HEK293 (cell line): ENCODE measurements at regions not wholly inside any gene's neighbourhood (a gene's known extent, or its start where the extent isn't known, plus 50 kb on each side); places are given as distances from the start of the nearest gene placed in this dataset.

ENCODE experiments used
- CTCF ChIA-PET: fragments of 350-600 bp; formaldehyde crosslinking; extraction: SDS; loops from one replicate; lab custom pipeline; 2021; ENCODE audit warnings: antibody characterized with exemption; lab: Yijun Ruan, JAX
- POLR2A ChIA-PET: fragments of 300-600 bp; formaldehyde crosslinking; extraction: SDS; loops from one replicate; lab custom pipeline; 2020; ENCODE audit warnings: antibody characterized with exemption, inconsistent platforms; lab: Yijun Ruan, JAX
- H3K27ac ChIP-seq: fragments of 200-500 bp; sonication (Bioruptor generic); 2 replicates; pipeline ENCODE4 v1.5.1; 2014; ENCODE audit warnings: low read depth, low read length, control low read depth, inconsistent platforms; ENCODE audit errors: extremely low read depth
- H3K36me3 ChIP-seq, 2 experiments: fragments of 200-500 bp in 1 of 2; sonication (Bioruptor generic) in 1 of 2; 1 replicate in 1 of 2; 2 replicates in 1 of 2; pipeline ENCODE4 v1.5.1; 2014 to 2017; ENCODE audit warnings: inconsistent platforms in 2 of 2, low read length in 2 of 2; ENCODE audit not compliant: control insufficient read depth in 2 of 2, insufficient read depth in 1 of 2
- H3K4me1 ChIP-seq: fragments of 200-500 bp; sonication (Bioruptor generic); 2 replicates; pipeline ENCODE4 v1.5.1; 2014; ENCODE audit warnings: mild to moderate bottlenecking, low read length, inconsistent platforms; ENCODE audit not compliant: control insufficient read depth, insufficient read depth
- H3K4me3 ChIP-seq: 2 replicates; pipeline ENCODE4 v1.5.1; 2011; ENCODE audit warnings: low read depth, mild to moderate bottlenecking, control low read depth, low read length, moderate library complexity
- H3K9me3 ChIP-seq: fragments of 200-500 bp; sonication (Bioruptor generic); 2 replicates; pipeline ENCODE4 v1.5.1; 2014; ENCODE audit warnings: low read depth, low read length, inconsistent platforms; ENCODE audit not compliant: control insufficient read depth, insufficient read depth
- EGR2 ChIP-seq: fragments of 450-650 bp; formaldehyde crosslinking; IDR thresholded peaks from 2 replicates; pipeline ENCODE4 v1.5.1; 2016; ENCODE audit warnings: low read depth, missing biosample characterization, missing genetic modification characterization
- GLI4 ChIP-seq: fragments of 450-650 bp; formaldehyde crosslinking; IDR thresholded peaks from 2 replicates; pipeline ENCODE4 v1.5.1; 2016; ENCODE audit warnings: missing biosample characterization, missing genetic modification characterization
- SCRT1 ChIP-seq: fragments of 450-650 bp; formaldehyde crosslinking; IDR thresholded peaks from 2 replicates; pipeline ENCODE4 v1.5.1; 2016; ENCODE audit warnings: missing biosample characterization, missing genetic modification characterization, borderline replicate concordance
- SETDB1 ChIP-seq: IDR thresholded peaks from one replicate; pipeline ENCODE4 v1.6.1; 2017; ENCODE audit warnings: mild to moderate bottlenecking, low read length, moderate library complexity, mixed read lengths; ENCODE audit not compliant: insufficient read length
- SP2 ChIP-seq: fragments of 450-650 bp; formaldehyde crosslinking; IDR thresholded peaks from 2 replicates; pipeline ENCODE4 v1.5.1; 2016; ENCODE audit warnings: missing biosample characterization, missing genetic modification characterization
- ZBTB17 ChIP-seq: fragments of 450-650 bp; formaldehyde crosslinking; IDR thresholded peaks from 2 replicates; pipeline ENCODE4 v1.5.1; 2016; ENCODE audit warnings: missing biosample characterization, missing genetic modification characterization
- ZBTB20 ChIP-seq: fragments of 450-650 bp; formaldehyde crosslinking; IDR thresholded peaks from 2 replicates; pipeline ENCODE4 v1.5.1; 2016; ENCODE audit warnings: missing biosample characterization, missing genetic modification characterization
- ZBTB48 ChIP-seq: fragments of 450-650 bp; formaldehyde crosslinking; IDR thresholded peaks from 2 replicates; pipeline ENCODE4 v1.5.1; 2016; ENCODE audit warnings: missing biosample characterization, missing genetic modification characterization
- ZBTB8A ChIP-seq: fragments of 450-650 bp; formaldehyde crosslinking; IDR thresholded peaks from 2 replicates; pipeline ENCODE4 v1.5.1; 2016; ENCODE audit warnings: missing biosample characterization, missing genetic modification characterization
- ZEB2 ChIP-seq: fragments of 450-650 bp; formaldehyde crosslinking; IDR thresholded peaks from 2 replicates; pipeline ENCODE4 v1.5.1; 2016; ENCODE audit warnings: missing biosample characterization, missing genetic modification characterization
- ZIC2 ChIP-seq: fragments of 450-650 bp; formaldehyde crosslinking; IDR thresholded peaks from 2 replicates; pipeline ENCODE4 v1.5.1; 2016; ENCODE audit warnings: missing biosample characterization, missing genetic modification characterization
- ZNF138 ChIP-seq: fragments of 450-650 bp; formaldehyde crosslinking; IDR thresholded peaks from 2 replicates; pipeline ENCODE4 v1.5.1; 2016; ENCODE audit warnings: missing biosample characterization, missing genetic modification characterization, borderline replicate concordance
- ZNF140 ChIP-seq: fragments of 450-650 bp; formaldehyde crosslinking; IDR thresholded peaks from 2 replicates; pipeline ENCODE4 v1.5.1; 2016; ENCODE audit warnings: missing biosample characterization, missing genetic modification characterization
- ZNF24 ChIP-seq: fragments of 450-650 bp; formaldehyde crosslinking; IDR thresholded peaks from 2 replicates; pipeline ENCODE4 v1.5.1; 2016; ENCODE audit warnings: missing biosample characterization, missing genetic modification characterization
- ZNF248 ChIP-seq: fragments of 450-650 bp; formaldehyde crosslinking; IDR thresholded peaks from 2 replicates; pipeline ENCODE4 v1.5.1; 2017; ENCODE audit warnings: missing biosample characterization, missing genetic modification characterization
- ZNF274 ChIP-seq, 2 experiments: fragments of 200-500 bp in 1 of 2; fragments of 450-650 bp in 1 of 2; sonication (Bioruptor generic) in 1 of 2; formaldehyde crosslinking in 1 of 2; IDR thresholded peaks; 2 replicates each; pipeline versions ENCODE4 v1.5.1 to v1.6.1; 2014 to 2016; ENCODE audit warnings: borderline replicate concordance in 1 of 2, inconsistent platforms in 1 of 2, low read length in 1 of 2, missing biosample characterization in 1 of 2, missing genetic modification characterization in 1 of 2
- ZNF335 ChIP-seq: fragments of 450-650 bp; formaldehyde crosslinking; conservative IDR thresholded peaks from 2 replicates; pipeline ENCODE4 v1.5.1; 2016; ENCODE audit warnings: missing biosample characterization, missing genetic modification characterization
- ZNF433 ChIP-seq: fragments of 450-650 bp; formaldehyde crosslinking; IDR thresholded peaks from 2 replicates; pipeline ENCODE4 v1.5.1; 2016; ENCODE audit warnings: missing biosample characterization, missing genetic modification characterization, low read depth
- ZNF510 ChIP-seq: fragments of 450-650 bp; formaldehyde crosslinking; IDR thresholded peaks from 2 replicates; pipeline ENCODE4 v1.5.1; 2018; ENCODE audit warnings: mild to moderate bottlenecking, missing genetic modification characterization, missing biosample characterization; ENCODE audit not compliant: insufficient replicate concordance
- ZNF521 ChIP-seq: fragments of 450-650 bp; formaldehyde crosslinking; IDR thresholded peaks from 2 replicates; pipeline ENCODE4 v1.5.1; 2017; ENCODE audit warnings: missing biosample characterization, mild to moderate bottlenecking, missing genetic modification characterization
- ZNF660 ChIP-seq: fragments of 450-650 bp; IDR thresholded peaks from 2 replicates; pipeline ENCODE4 v1.5.1; 2018; ENCODE audit warnings: missing biosample characterization, mild to moderate bottlenecking, missing genetic modification characterization
- TF ChIP-seq, protein P1 (sequence below): fragments of 450-650 bp; formaldehyde crosslinking; IDR thresholded peaks from 2 replicates; pipeline ENCODE4 v1.5.1; 2016; ENCODE audit warnings: missing biosample characterization, missing genetic modification characterization
- TF ChIP-seq, protein P2 (sequence below): fragments of 450-650 bp; formaldehyde crosslinking; IDR thresholded peaks from 2 replicates; pipeline ENCODE4 v1.5.1; 2016; ENCODE audit warnings: missing biosample characterization, missing genetic modification characterization, low read depth
- TF ChIP-seq, protein P3 (sequence below): fragments of 450-650 bp; formaldehyde crosslinking; IDR thresholded peaks from 2 replicates; pipeline ENCODE4 v1.5.1; 2017; ENCODE audit warnings: missing biosample characterization, missing genetic modification characterization
- TF ChIP-seq, protein P4 (sequence below): fragments of 450-650 bp; formaldehyde crosslinking; optimal IDR thresholded peaks from 2 replicates; pipeline ENCODE3; 2016; ENCODE audit warnings: missing biosample characterization, mild to moderate bottlenecking, missing genetic modification characterization
- TF ChIP-seq, protein P5 (sequence below): fragments of 450-650 bp; formaldehyde crosslinking; IDR thresholded peaks from 2 replicates; pipeline ENCODE4 v1.5.1; 2016; ENCODE audit warnings: missing biosample characterization, missing genetic modification characterization

DNA sequence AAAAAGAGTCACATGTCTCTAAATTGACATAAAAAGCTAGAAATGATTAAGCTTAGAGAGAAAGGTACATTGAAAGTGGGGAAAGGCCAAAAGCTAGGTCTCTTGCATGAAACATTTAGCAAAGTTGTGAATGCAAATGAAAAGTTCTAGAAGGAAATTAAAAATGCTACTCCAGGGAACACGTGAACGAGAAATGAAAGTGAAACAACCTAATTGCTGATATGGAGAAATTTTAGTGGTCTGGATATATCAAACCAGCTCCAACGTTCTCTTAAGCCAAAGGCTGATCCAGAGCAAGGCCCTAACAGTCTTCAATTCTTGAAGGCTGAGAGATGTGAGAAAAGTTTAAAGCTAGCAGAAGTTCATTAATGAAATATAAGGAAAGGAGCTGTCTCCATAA, 419.8 kb downstream of the SLITRK6 start:
- Histone ChIP-seq H3K4me3 (no peak overlapping the region), H3K27ac (no peak overlapping the region), H3K4me1 (no peaks in the 10 kb centered on the region), H3K36me3 (no peaks in the 10 kb centered on the region), H3K9me3 (no peaks in the 10 kb centered on the region)
- ChIA-PET CTCF (no interaction called here), POLR2A (no interaction called here)
- TF ChIP-seq ZNF138 (tag by site-specific recombination), result no peak
- no peak for TF ChIP-seq ZNF140 (tag by site-specific recombination)
- TF ChIP-seq, protein P1, sequence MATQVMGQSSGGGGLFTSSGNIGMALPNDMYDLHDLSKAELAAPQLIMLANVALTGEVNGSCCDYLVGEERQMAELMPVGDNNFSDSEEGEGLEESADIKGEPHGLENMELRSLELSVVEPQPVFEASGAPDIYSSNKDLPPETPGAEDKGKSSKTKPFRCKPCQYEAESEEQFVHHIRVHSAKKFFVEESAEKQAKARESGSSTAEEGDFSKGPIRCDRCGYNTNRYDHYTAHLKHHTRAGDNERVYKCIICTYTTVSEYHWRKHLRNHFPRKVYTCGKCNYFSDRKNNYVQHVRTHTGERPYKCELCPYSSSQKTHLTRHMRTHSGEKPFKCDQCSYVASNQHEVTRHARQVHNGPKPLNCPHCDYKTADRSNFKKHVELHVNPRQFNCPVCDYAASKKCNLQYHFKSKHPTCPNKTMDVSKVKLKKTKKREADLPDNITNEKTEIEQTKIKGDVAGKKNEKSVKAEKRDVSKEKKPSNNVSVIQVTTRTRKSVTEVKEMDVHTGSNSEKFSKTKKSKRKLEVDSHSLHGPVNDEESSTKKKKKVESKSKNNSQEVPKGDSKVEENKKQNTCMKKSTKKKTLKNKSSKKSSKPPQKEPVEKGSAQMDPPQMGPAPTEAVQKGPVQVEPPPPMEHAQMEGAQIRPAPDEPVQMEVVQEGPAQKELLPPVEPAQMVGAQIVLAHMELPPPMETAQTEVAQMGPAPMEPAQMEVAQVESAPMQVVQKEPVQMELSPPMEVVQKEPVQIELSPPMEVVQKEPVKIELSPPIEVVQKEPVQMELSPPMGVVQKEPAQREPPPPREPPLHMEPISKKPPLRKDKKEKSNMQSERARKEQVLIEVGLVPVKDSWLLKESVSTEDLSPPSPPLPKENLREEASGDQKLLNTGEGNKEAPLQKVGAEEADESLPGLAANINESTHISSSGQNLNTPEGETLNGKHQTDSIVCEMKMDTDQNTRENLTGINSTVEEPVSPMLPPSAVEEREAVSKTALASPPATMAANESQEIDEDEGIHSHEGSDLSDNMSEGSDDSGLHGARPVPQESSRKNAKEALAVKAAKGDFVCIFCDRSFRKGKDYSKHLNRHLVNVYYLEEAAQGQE (tag by site-specific recombination), result no peak
- TF ChIP-seq ZNF433 (tag by site-specific recombination), result no peak
- no peak for TF ChIP-seq ZIC2 (tag by site-specific recombination)
- no peak for TF ChIP-seq ZNF274 (IDR thresholded peaks at IDR 0.05; ENCODE audit: low read length)
- TF ChIP-seq ZNF274 (tag by site-specific recombination; IDR thresholded peaks at IDR 0.05; ENCODE audit: borderline replicate concordance), result no peak
- no peak for TF ChIP-seq ZNF248 (tag by site-specific recombination)

DNA sequence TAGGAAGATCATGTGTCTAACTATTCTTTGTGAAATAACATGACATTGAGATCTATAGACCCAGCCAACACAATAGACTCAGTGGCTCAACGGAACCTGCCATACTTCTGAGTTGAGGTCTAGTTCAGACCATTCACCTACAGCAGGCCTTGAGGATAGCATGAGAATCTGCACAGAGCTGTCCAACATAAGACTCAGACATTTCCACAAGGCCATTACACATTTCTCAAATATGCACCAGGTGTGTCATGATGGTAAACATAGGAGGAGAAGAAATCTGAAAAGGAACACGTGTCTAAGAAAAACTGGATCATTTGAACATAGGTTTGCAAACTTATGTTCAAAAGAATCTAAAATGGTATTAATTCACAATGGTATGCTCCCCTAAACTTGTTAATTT, 421.4 kb downstream of the SLITRK6 start:
- Histone ChIP-seq H3K4me3 (no peak overlapping the region), H3K27ac (no peak overlapping the region), H3K4me1 (no peaks in the 10 kb centered on the region), H3K36me3 (no peaks in the 10 kb centered on the region), H3K9me3 (no peaks in the 10 kb centered on the region)
- TF ChIP-seq SCRT1, result no peak
- TF ChIP-seq ZBTB48 (tag by site-specific recombination), result no peak
- TF ChIP-seq, protein P2, sequence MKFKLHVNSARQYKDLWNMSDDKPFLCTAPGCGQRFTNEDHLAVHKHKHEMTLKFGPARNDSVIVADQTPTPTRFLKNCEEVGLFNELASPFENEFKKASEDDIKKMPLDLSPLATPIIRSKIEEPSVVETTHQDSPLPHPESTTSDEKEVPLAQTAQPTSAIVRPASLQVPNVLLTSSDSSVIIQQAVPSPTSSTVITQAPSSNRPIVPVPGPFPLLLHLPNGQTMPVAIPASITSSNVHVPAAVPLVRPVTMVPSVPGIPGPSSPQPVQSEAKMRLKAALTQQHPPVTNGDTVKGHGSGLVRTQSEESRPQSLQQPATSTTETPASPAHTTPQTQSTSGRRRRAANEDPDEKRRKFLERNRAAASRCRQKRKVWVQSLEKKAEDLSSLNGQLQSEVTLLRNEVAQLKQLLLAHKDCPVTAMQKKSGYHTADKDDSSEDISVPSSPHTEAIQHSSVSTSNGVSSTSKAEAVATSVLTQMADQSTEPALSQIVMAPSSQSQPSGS (tag by site-specific recombination), result no peak
- no peak for TF ChIP-seq EGR2 (tag by site-specific recombination)
- TF ChIP-seq ZNF335 (tag by site-specific recombination), result no peak
- no peak for TF ChIP-seq ZNF510 (tag by site-specific recombination)
- no peak for TF ChIP-seq SETDB1
- no peak for TF ChIP-seq ZBTB17
- no peak for TF ChIP-seq ZNF24 (tag by site-specific recombination)
- no peak for TF ChIP-seq GLI4 (tag by site-specific recombination)
- no peak for TF ChIP-seq ZNF521 (tag by site-specific recombination)
- TF ChIP-seq, protein P3, sequence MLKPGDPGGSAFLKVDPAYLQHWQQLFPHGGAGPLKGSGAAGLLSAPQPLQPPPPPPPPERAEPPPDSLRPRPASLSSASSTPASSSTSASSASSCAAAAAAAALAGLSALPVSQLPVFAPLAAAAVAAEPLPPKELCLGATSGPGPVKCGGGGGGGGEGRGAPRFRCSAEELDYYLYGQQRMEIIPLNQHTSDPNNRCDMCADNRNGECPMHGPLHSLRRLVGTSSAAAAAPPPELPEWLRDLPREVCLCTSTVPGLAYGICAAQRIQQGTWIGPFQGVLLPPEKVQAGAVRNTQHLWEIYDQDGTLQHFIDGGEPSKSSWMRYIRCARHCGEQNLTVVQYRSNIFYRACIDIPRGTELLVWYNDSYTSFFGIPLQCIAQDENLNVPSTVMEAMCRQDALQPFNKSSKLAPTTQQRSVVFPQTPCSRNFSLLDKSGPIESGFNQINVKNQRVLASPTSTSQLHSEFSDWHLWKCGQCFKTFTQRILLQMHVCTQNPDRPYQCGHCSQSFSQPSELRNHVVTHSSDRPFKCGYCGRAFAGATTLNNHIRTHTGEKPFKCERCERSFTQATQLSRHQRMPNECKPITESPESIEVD (tag by site-specific recombination), result no peak
- TF ChIP-seq, protein P4, sequence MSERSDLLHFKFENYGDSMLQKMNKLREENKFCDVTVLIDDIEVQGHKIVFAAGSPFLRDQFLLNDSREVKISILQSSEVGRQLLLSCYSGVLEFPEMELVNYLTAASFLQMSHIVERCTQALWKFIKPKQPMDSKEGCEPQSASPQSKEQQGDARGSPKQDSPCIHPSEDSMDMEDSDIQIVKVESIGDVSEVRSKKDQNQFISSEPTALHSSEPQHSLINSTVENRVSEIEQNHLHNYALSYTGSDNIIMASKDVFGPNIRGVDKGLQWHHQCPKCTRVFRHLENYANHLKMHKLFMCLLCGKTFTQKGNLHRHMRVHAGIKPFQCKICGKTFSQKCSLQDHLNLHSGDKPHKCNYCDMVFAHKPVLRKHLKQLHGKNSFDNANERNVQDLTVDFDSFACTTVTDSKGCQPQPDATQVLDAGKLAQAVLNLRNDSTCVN (tag by site-specific recombination), result no peak
- no peak for TF ChIP-seq ZBTB20 (tag by site-specific recombination)
- TF ChIP-seq, protein P5, sequence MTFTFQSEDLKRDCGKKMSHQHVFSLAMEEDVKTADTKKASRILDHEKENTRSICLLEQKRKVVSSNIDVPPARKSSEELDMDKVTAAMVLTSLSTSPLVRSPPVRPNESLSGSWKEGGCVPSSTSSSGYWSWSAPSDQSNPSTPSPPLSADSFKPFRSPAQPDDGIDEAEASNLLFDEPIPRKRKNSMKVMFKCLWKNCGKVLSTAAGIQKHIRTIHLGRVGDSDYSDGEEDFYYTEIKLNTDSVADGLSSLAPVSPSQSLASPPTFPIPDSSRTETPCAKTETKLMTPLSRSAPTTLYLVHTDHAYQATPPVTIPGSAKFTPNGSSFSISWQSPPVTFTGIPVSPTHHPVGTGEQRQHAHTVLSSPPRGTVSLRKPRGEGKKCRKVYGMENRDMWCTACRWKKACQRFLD (tag by site-specific recombination), result no peak
- TF ChIP-seq ZBTB8A, result no peak
- no peak for TF ChIP-seq ZEB2 (tag by site-specific recombination)
- no peak for TF ChIP-seq ZNF660 (tag by site-specific recombination)
- TF ChIP-seq SP2 (tag by site-specific recombination), result no peak
- ChIA-PET POLR2A (no interaction called here), CTCF (no interaction called here)
